Natural killer cell (primary cell): ENCODE measurements at regions not wholly inside any gene's neighbourhood (a gene's known extent, or its start where the extent isn't known, plus 50 kb on each side); places are given as distances from the start of the nearest gene placed in this dataset.
A peak's percentile ranks its signal among the peaks of the same experiment; 100 is the strongest.
"Not testable (repeated sequence)": the region's sequence is repeated elsewhere in the genome, so short reads cannot be mapped to it uniquely, and the experiment has no call there.

Experiments used
- ATAC-seq, 3 donors: fragments of 150-1000 bp in 2 of 3; fragments of 200-7000 bp in 1 of 3; cut with Tn5 transposase; 1 replicate in 1 of 3; 2 replicates in 2 of 3; pipeline ENCODE4 v1.10.0; 2021; ENCODE audit warnings: mild to moderate bottlenecking in 2 of 3, moderate library complexity in 2 of 3
- DNase-seq, 2 donors: peaks; one replicate each; pipeline versions ENCODE4 v3.0.0 to v3.0.0-alpha.2; 2013 to 2021; ENCODE audit warnings: mixed read lengths in 1 of 2
- H3K27ac ChIP-seq: one replicate; pipeline ENCODE4 v1.5.1; 2013; ENCODE audit warnings: mild to moderate bottlenecking, low read length
- H3K27me3 ChIP-seq: one replicate; pipeline ENCODE4 v1.6.1; 2013; ENCODE audit warnings: low read length; ENCODE audit not compliant: control insufficient read depth, insufficient read depth
- H3K36me3 ChIP-seq: one replicate; pipeline ENCODE4 v1.6.1; 2013; ENCODE audit warnings: low read length; ENCODE audit not compliant: control insufficient read depth, insufficient read depth
- H3K4me1 ChIP-seq: one replicate; pipeline ENCODE4 v1.6.1; 2013; ENCODE audit warnings: low read length; ENCODE audit not compliant: control insufficient read depth, insufficient read depth
- H3K4me3 ChIP-seq: one replicate; pipeline ENCODE4 v1.5.1; 2013; ENCODE audit warnings: low read length
- H3K9me3 ChIP-seq: one replicate; pipeline ENCODE4 v1.6.1; 2013; ENCODE audit warnings: low read length; ENCODE audit not compliant: control insufficient read depth, insufficient read depth
- H3K27ac Mint-ChIP-seq, 2 donors: one replicate each; pipeline ENCODE4 v1.8.0; 2022; ENCODE audit warnings: mild to moderate bottlenecking in 2 of 2, mixed read lengths in 2 of 2, moderate library complexity in 1 of 2
- H3K27me3 Mint-ChIP-seq, 2 donors: one replicate each; pipeline ENCODE4 v1.8.0; 2022; ENCODE audit warnings: low read depth in 2 of 2, mixed read lengths in 2 of 2
- H3K36me3 Mint-ChIP-seq: one replicate; pipeline ENCODE4 v1.8.0; 2022; ENCODE audit warnings: mixed read lengths
- H3K4me1 Mint-ChIP-seq, 2 donors: one replicate each; pipeline ENCODE4 v1.8.0; 2022; ENCODE audit warnings: mixed read lengths in 2 of 2
- H3K4me3 Mint-ChIP-seq: one replicate; pipeline ENCODE4 v1.8.0; 2022; ENCODE audit warnings: mild to moderate bottlenecking, moderate library complexity, mixed read lengths
- H3K9me3 Mint-ChIP-seq, 2 donors: one replicate each; pipeline ENCODE4 v1.8.0; 2022; ENCODE audit warnings: mixed read lengths in 2 of 2
- WGBS: methylation state at CpG from one replicate; pipeline ENCODE4 v1.1.7; 2013; ENCODE audit warnings: missing lambda C conversion rate; ENCODE audit not compliant: insufficient coverage; 5-methylcytosine and 5-hydroxymethylcytosine counted together
- intact Hi-C: fragments of 100-400 bp; cut with micrococcal nuclease; formaldehyde crosslinking; loops from one replicate; pipeline ENCODE4 v1.14.2; 2022
- TF ChIP-seq, protein P1 (sequence below): fragments of 200-600 bp; IDR thresholded peaks from one replicate; pipeline ENCODE4 v1.8.0; 2022; ENCODE audit warnings: antibody characterized with exemption

GRCh38 chr5:79924936-79925893 is 65.8 kb downstream of the MTX3 start:
- 75% methylated on average over 4 of the region's 9 CpGs for WGBS
- Histone ChIP-seq H3K9me3 (no peaks in the 10 kb centered on the region), H3K4me1 (no peaks in the 10 kb centered on the region), H3K4me3 (no peak overlapping the region), H3K27me3 (no peaks in the 10 kb centered on the region), H3K27ac (no peak overlapping the region), H3K36me3 (no peaks in the 10 kb centered on the region)
- DNase-seq = peak in 1 of 2 donors; percentile 42
- TF ChIP-seq, protein P1, sequence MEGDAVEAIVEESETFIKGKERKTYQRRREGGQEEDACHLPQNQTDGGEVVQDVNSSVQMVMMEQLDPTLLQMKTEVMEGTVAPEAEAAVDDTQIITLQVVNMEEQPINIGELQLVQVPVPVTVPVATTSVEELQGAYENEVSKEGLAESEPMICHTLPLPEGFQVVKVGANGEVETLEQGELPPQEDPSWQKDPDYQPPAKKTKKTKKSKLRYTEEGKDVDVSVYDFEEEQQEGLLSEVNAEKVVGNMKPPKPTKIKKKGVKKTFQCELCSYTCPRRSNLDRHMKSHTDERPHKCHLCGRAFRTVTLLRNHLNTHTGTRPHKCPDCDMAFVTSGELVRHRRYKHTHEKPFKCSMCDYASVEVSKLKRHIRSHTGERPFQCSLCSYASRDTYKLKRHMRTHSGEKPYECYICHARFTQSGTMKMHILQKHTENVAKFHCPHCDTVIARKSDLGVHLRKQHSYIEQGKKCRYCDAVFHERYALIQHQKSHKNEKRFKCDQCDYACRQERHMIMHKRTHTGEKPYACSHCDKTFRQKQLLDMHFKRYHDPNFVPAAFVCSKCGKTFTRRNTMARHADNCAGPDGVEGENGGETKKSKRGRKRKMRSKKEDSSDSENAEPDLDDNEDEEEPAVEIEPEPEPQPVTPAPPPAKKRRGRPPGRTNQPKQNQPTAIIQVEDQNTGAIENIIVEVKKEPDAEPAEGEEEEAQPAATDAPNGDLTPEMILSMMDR = no peak
- intact Hi-C loops = no loop called here
- no peaks in the 10 kb centered on the region for H3K9me3 Mint-ChIP-seq
- H3K27ac Mint-ChIP-seq = no peak overlapping the region
- H3K4me3 Mint-ChIP-seq = no peak overlapping the region
- no peaks in the 10 kb centered on the region for H3K4me1 Mint-ChIP-seq
- H3K36me3 Mint-ChIP-seq = no peaks in the 10 kb centered on the region
- H3K27me3 Mint-ChIP-seq = peaks cover 10 to 49% of the 10 kb centered on the region in 2 donors
- no peak for ATAC-seq

- TF ChIP-seq, protein P1 = no peak
- WGBS = no CpG with 5 or more reads among the region's 1 CpG
Measured at GRCh38 chr5:79923431-79923830, 67.6 kb downstream of the MTX3 start.

DNA sequence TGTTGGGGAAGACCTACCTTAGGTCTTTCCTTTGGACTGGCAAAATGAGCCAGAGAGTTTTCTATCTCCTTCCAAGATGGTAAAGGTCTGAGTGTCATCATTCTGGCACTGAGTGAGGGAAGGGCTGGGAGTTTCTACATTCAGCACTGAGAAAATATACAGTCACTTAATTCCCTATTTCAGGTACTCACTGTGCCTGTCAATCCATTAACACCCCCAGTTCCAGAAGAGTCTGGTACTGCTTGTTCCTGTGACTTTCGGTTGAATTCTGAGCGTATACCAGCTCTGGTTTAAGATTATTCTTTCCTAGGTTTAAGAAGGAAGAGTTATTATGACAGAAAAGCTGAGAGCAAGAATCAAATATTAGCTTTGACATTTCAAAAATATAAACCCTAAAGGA is 68.4 kb downstream of the MTX3 start:
- no CpG with 5 or more reads among the region's 2 CpGs for WGBS
- H3K9me3 ChIP-seq = no peaks in the 10 kb centered on the region
- no peaks in the 10 kb centered on the region for H3K4me1 Mint-ChIP-seq
- ATAC-seq (no peak), DNase-seq (no peak)
- no peak overlapping the region for H3K4me3 Mint-ChIP-seq
- intact Hi-C loops = no loop called here
- no peak overlapping the region for H3K4me3 ChIP-seq
- peaks cover 14 to 49% of the 10 kb centered on the region in 2 donors for H3K27me3 Mint-ChIP-seq
- H3K4me1 ChIP-seq = no peaks in the 10 kb centered on the region
- peaks cover 0 to under 1% of the 10 kb centered on the region in 2 donors for H3K9me3 Mint-ChIP-seq
- H3K27ac Mint-ChIP-seq = no peak overlapping the region
- H3K27ac ChIP-seq = no peak overlapping the region
- H3K27me3 ChIP-seq = no peaks in the 10 kb centered on the region
- no peaks in the 10 kb centered on the region for H3K36me3 ChIP-seq
- TF ChIP-seq, protein P1 = no peak
- peaks cover 7% of the 10 kb centered on the region for H3K36me3 Mint-ChIP-seq

More at GRCh38 chr5:79923431-79923830, 67.6 kb downstream of the MTX3 start:
- Mint-ChIP-seq H3K4me3 (no peak overlapping the region), H3K4me1 (no peaks in the 10 kb centered on the region), H3K27ac (no peak overlapping the region), H3K36me3 (peaks cover 4% of the 10 kb centered on the region), H3K9me3 (no peaks in the 10 kb centered on the region), H3K27me3 (peaks cover 10 to 49% of the 10 kb centered on the region in 2 donors)
- Histone ChIP-seq H3K9me3 (no peaks in the 10 kb centered on the region), H3K36me3 (no peaks in the 10 kb centered on the region), H3K27ac (no peak overlapping the region), H3K4me1 (no peaks in the 10 kb centered on the region), H3K27me3 (no peaks in the 10 kb centered on the region), H3K4me3 (no peak overlapping the region)
- DNase-seq (no peak), ATAC-seq (no peak)
- intact Hi-C loops = no loop called here

DNA sequence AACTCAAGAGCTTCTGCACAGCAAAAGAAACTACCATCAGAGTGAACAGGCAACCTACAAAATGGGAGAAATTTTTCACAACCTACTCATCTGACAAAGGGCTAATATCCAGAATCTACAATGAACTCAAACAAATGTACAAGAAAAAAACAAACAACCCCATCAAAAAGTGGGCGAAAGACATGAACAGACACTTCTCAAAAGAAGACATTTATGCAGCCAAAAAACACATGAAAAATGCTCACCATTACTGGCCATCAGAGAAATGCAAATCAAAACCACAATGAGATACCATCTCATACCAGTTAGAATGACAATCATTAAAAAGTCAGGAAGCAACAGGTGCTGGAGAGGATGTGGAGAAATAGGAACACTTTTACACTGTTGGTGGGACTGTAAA is 83.6 kb downstream of the MTX3 start:
- H3K36me3 ChIP-seq, H3K4me3 ChIP-seq, H3K36me3 Mint-ChIP-seq, H3K27ac Mint-ChIP-seq, H3K4me3 Mint-ChIP-seq, DNase-seq, H3K27me3 ChIP-seq, ATAC-seq, H3K27ac ChIP-seq, H3K4me1 ChIP-seq, H3K9me3 Mint-ChIP-seq, H3K4me1 Mint-ChIP-seq, H3K9me3 ChIP-seq, intact Hi-C loops: not testable (repeated sequence)
- no CpG with 5 or more reads among the region's 1 CpG for WGBS
- H3K27me3 Mint-ChIP-seq = peaks cover 9 to 18% of the 10 kb centered on the region in 2 donors

DNA sequence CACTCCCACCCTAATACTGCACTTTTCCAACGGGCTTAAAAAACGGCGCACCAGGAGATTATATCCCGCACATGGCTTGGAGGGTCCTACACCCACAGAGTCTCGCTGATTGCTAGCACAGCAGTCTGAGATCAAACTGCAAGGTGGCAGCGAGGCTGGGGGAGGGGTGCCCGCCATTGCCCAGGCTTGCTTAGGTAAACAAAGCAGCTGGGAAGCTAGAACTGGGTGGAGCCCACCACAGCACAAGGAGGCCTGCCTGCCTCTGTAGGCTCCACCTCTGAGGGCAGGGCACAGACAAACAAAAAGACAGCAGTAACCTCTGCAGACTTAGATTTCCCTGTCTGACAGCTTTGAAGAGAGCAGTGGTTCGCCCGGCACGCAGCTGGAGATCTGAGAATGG is 88.5 kb downstream of the MTX3 start:
- ATAC-seq, H3K9me3 ChIP-seq, H3K4me1 Mint-ChIP-seq, H3K36me3 Mint-ChIP-seq, H3K27me3 ChIP-seq, H3K4me3 ChIP-seq, intact Hi-C loops, H3K4me1 ChIP-seq, DNase-seq, H3K9me3 Mint-ChIP-seq, H3K4me3 Mint-ChIP-seq, H3K27ac ChIP-seq, H3K36me3 ChIP-seq, H3K27ac Mint-ChIP-seq: not testable (repeated sequence)
- peaks cover 4 to 20% of the 10 kb centered on the region in 2 donors for H3K27me3 Mint-ChIP-seq
- WGBS = 91% methylated on average over 4 of the region's 10 CpGs
